Activated CD4-positive, alpha-beta T cell treated with anti-CD3 and anti-CD28 coated beads, Interleukin-2, amount 10 ng/mL, durations not matched to agents 7 days and 5 days (primary cell): ENCODE measurements at regions not wholly inside any gene's neighbourhood (a gene's known extent, or its start where the extent isn't known, plus 50 kb on each side); places are given as distances from the start of the nearest gene placed in this dataset.

Experiments
- CTCF ChIA-PET: fragments of 350-600 bp; sonication (Branson Sonifier 250); formaldehyde crosslinking; loops from one replicate; lab custom pipeline; 2021; ENCODE audit warnings: antibody characterized with exemption; lab: Charles Lee
- POLR2A ChIA-PET: fragments of 350-600 bp; sonication (Branson Sonifier 250); formaldehyde crosslinking; loops from one replicate; lab custom pipeline; 2021; ENCODE audit warnings: antibody characterized with exemption; lab: Charles Lee
- DNase-seq: peaks from one replicate; pipeline ENCODE4 v3.0.0-alpha.2; 2020
- H3K27ac Mint-ChIP-seq: one replicate; pipeline ENCODE4 v1.8.0; 2021; ENCODE audit warnings: mild to moderate bottlenecking, moderate library complexity, mixed read lengths
- H3K27me3 Mint-ChIP-seq: one replicate; pipeline ENCODE4 v1.8.0; 2021; ENCODE audit warnings: mixed read lengths
- H3K36me3 Mint-ChIP-seq: one replicate; pipeline ENCODE4 v1.8.0; 2021; ENCODE audit warnings: low read depth, mixed read lengths
- H3K4me1 Mint-ChIP-seq: one replicate; pipeline ENCODE4 v1.8.0; 2021; ENCODE audit warnings: mixed read lengths
- H3K4me3 Mint-ChIP-seq: one replicate; pipeline ENCODE4 v1.8.0; 2021; ENCODE audit warnings: mild to moderate bottlenecking, moderate library complexity, mixed read lengths
- H3K9me3 Mint-ChIP-seq: one replicate; pipeline ENCODE4 v1.8.0; 2021; ENCODE audit warnings: mixed read lengths

DNA sequence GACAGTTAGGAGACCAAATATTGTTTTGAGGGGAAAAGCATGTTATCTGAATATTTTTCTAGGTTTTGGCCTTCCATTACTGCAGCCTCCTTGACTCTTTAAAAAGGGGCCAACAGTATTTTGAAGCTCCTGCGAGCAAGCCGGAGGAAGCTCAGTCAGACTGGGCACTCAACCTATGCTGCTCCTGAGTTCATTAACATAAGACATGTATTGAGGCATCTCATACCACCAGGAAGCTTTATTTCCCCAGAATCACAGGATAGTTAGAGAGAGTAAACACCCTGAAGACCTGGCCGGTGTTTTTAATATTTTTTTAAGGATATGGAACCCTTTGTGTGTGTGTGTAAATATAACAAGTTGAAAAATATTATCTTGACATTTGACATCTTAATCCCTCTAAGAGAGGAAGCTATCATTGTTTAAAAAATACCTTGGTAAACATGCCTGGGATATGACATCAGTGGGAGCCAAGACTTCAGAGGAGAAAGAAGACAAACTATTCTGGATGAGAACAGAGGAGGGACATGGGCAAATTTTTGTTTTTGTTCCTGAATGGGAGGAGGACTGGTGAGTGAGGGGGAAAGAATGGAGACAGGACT lies 139.3 kb upstream of the SLIT3 start:
- no peak for DNase-seq
- no peak overlapping the region for H3K27ac Mint-ChIP-seq
- no peak overlapping the region for H3K4me3 Mint-ChIP-seq
- POLR2A ChIA-PET = no interaction called here
- H3K36me3 Mint-ChIP-seq = no peaks in the 10 kb centered on the region
- no peaks in the 10 kb centered on the region for H3K4me1 Mint-ChIP-seq
- no peaks in the 10 kb centered on the region for H3K9me3 Mint-ChIP-seq
- CTCF ChIA-PET = no interaction called here
- peaks cover 7% of the 10 kb centered on the region for H3K27me3 Mint-ChIP-seq

- Mint-ChIP-seq H3K4me3 (no peak overlapping the region), H3K4me1 (no peaks in the 10 kb centered on the region), H3K27me3 (peaks cover 7% of the 10 kb centered on the region), H3K27ac (no peak overlapping the region), H3K36me3 (no peaks in the 10 kb centered on the region), H3K9me3 (no peaks in the 10 kb centered on the region)
- DNase-seq = no peak
- CTCF ChIA-PET = no interaction called here
- POLR2A ChIA-PET = no interaction called here
These were observed 138.4 kb upstream of the SLIT3 start for GRCh38 chr5:169439362-169439761.

DNA sequence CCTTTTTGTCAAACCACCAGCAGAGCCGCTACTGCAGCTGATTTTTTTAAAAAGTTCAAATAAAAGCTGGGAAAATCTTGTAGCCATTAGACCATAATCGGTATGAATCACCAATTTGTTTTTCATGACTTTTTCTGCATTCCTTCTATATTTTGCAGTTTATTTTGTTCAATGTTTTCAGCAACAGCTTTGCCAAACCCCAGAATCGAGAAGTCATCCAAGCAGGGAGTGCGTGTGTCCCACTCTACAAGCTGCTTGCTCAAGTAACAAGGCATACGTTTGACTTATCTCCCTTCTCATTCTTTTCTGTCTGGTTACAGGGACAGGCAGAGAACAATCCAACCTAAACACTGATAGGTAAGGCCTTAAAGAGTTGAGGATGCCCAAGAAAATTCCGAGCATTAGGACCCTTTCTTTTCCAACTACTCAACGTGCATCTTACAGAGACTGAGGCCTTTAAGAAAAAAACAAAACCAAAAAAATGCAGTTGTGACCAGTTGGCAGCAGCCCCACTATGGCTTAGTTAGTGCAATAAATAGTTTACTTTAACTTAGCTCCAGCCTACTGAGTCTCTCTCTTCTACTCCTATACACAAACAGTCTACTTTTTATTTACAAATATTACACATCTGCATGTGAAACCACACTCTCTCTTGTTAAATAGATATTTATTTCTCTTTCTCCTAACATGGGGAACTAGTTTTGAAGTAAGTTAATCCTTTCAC lies 134.7 kb upstream of the SLIT3 start:
- H3K27me3 Mint-ChIP-seq = peaks cover 8% of the 10 kb centered on the region
- no peaks in the 10 kb centered on the region for H3K36me3 Mint-ChIP-seq
- no peaks in the 10 kb centered on the region for H3K4me1 Mint-ChIP-seq
- POLR2A ChIA-PET = no interaction called here
- DNase-seq = no peak
- H3K27ac Mint-ChIP-seq = no peak overlapping the region
- no peaks in the 10 kb centered on the region for H3K9me3 Mint-ChIP-seq
- CTCF ChIA-PET = no interaction called here
- H3K4me3 Mint-ChIP-seq = no peak overlapping the region

- Mint-ChIP-seq H3K4me1 (no peaks in the 10 kb centered on the region), H3K36me3 (no peaks in the 10 kb centered on the region), H3K9me3 (no peaks in the 10 kb centered on the region), H3K27ac (no peak overlapping the region), H3K27me3 (peaks cover 6% of the 10 kb centered on the region), H3K4me3 (no peak overlapping the region)
- CTCF ChIA-PET = interaction anchor here (0.5 kb wide), 1 partner anchor 77 kb away, joined by 5 read pairs; no protein-coding TSS in a partner anchor
- DNase-seq = no peak
- POLR2A ChIA-PET = no interaction called here
These were observed 132.3 kb upstream of the SLIT3 start for GRCh38 chr5:169433221-169433651.

DNA sequence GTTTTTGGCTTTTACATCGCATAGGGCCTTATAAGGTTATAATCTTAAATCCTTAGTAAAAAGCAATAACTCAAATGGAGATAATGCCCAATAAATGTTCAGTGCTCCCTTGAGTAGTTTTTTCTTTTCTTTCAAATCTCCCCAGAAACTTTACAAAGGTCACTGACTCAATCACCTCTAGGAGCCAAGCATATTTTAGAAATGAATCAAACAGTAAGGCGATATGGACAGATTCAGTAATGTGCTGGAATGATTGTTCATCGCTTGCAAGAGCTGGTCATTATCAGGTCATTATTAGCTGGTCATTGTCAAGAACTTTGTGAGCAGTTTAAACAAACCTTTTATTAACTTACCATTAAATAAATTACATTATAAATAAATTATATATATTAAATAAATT lies 130.4 kb upstream of the SLIT3 start:
- Mint-ChIP-seq H3K4me1 (no peaks in the 10 kb centered on the region), H3K27ac (no peak overlapping the region), H3K27me3 (peaks cover 2% of the 10 kb centered on the region), H3K4me3 (no peak overlapping the region), H3K36me3 (no peaks in the 10 kb centered on the region), H3K9me3 (no peaks in the 10 kb centered on the region)
- ChIA-PET CTCF (no interaction called here), POLR2A (no interaction called here)
- no peak for DNase-seq

DNA sequence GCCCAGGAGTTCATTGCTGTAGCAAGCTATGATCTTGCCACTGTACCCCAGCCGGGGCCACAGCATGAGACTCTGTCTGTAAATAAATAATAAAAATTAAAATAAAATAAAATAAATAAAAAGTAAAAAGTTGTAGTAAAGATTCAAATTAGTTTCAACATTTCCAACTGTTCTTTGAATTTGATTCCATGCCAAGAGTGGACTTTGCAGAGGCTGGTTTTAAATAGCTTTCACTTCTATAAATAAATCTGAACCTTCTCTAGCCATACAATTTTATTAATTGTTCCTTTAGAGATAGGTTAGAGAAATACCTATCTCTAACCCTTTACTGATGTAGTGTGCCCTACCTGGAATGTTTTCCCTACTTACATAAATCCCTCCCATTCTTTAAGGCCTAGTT lies 129.7 kb upstream of the SLIT3 start:
- Mint-ChIP-seq H3K36me3 (no peaks in the 10 kb centered on the region), H3K4me3 (no peak overlapping the region), H3K9me3 (no peaks in the 10 kb centered on the region), H3K4me1 (no peaks in the 10 kb centered on the region), H3K27ac (no peak overlapping the region), H3K27me3 (peaks cover 2% of the 10 kb centered on the region)
- ChIA-PET CTCF (no interaction called here), POLR2A (no interaction called here)
- no peak for DNase-seq

GRCh38 chr5:169429044-169429443 lies 128.1 kb upstream of the SLIT3 start:
- Mint-ChIP-seq H3K4me3 (no peak overlapping the region), H3K36me3 (no peaks in the 10 kb centered on the region), H3K9me3 (no peaks in the 10 kb centered on the region), H3K4me1 (no peaks in the 10 kb centered on the region), H3K27me3 (no peaks in the 10 kb centered on the region), H3K27ac (no peak overlapping the region)
- ChIA-PET POLR2A (no interaction called here), CTCF (no interaction called here)
- no peak for DNase-seq

DNA sequence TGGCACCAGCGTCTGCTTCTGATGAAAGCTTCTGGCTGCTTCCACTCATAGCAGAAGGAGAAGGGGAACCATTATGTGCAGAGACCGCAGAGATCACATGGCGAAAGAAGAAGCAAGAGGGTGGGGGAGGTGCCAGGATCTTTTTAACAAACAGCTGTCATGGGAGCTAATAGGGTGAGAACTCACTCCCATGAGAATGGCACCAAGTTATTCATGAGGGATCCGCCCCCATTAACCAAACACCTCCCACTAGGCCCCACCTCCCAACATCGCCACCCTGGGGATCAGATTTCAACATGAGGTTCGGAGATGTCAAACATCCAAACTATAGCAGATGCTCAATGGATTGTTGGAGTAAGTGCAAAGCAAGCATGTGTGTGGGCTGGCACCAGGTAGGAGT lies 125.8 kb upstream of the SLIT3 start:
- H3K36me3 Mint-ChIP-seq = no peaks in the 10 kb centered on the region
- no peak overlapping the region for H3K27ac Mint-ChIP-seq
- no peaks in the 10 kb centered on the region for H3K9me3 Mint-ChIP-seq
- DNase-seq = no peak
- no peaks in the 10 kb centered on the region for H3K4me1 Mint-ChIP-seq
- ChIA-PET POLR2A (no interaction called here), CTCF (no interaction called here)
- H3K27me3 Mint-ChIP-seq = peaks cover 2% of the 10 kb centered on the region
- no peak overlapping the region for H3K4me3 Mint-ChIP-seq

GRCh38 chr5:169424670-169425378 lies 123.9 kb upstream of the SLIT3 start:
- no peak for DNase-seq
- Mint-ChIP-seq H3K36me3 (no peaks in the 10 kb centered on the region), H3K4me1 (no peaks in the 10 kb centered on the region), H3K9me3 (no peaks in the 10 kb centered on the region), H3K4me3 (no peak overlapping the region), H3K27me3 (peaks cover 3% of the 10 kb centered on the region), H3K27ac (no peak overlapping the region)
- CTCF ChIA-PET = no interaction called here
- POLR2A ChIA-PET = no interaction called here

GRCh38 chr5:169424279-169424655 lies 123.3 kb upstream of the SLIT3 start:
- H3K27ac Mint-ChIP-seq = no peak overlapping the region
- no peaks in the 10 kb centered on the region for H3K4me1 Mint-ChIP-seq
- no peak overlapping the region for H3K4me3 Mint-ChIP-seq
- no peaks in the 10 kb centered on the region for H3K36me3 Mint-ChIP-seq
- no peak for DNase-seq
- H3K27me3 Mint-ChIP-seq = peaks cover 3% of the 10 kb centered on the region
- ChIA-PET CTCF (no interaction called here), POLR2A (no interaction called here)
- no peaks in the 10 kb centered on the region for H3K9me3 Mint-ChIP-seq

- H3K27me3 Mint-ChIP-seq = peaks cover 3% of the 10 kb centered on the region
- CTCF ChIA-PET = no interaction called here
- no peaks in the 10 kb centered on the region for H3K36me3 Mint-ChIP-seq
- DNase-seq = no peak
- no peak overlapping the region for H3K4me3 Mint-ChIP-seq
- no peaks in the 10 kb centered on the region for H3K4me1 Mint-ChIP-seq
- H3K9me3 Mint-ChIP-seq = no peaks in the 10 kb centered on the region
- H3K27ac Mint-ChIP-seq = no peak overlapping the region
- POLR2A ChIA-PET = no interaction called here
These were observed 122.8 kb upstream of the SLIT3 start for GRCh38 chr5:169423580-169424278.

- Mint-ChIP-seq H3K27ac (no peak overlapping the region), H3K36me3 (no peaks in the 10 kb centered on the region), H3K4me3 (no peak overlapping the region), H3K4me1 (no peaks in the 10 kb centered on the region), H3K9me3 (no peaks in the 10 kb centered on the region), H3K27me3 (peaks cover 3% of the 10 kb centered on the region)
- ChIA-PET POLR2A (no interaction called here), CTCF (no interaction called here)
- DNase-seq = no peak
These were observed 121.1 kb upstream of the SLIT3 start for GRCh38 chr5:169422087-169422486.

DNA sequence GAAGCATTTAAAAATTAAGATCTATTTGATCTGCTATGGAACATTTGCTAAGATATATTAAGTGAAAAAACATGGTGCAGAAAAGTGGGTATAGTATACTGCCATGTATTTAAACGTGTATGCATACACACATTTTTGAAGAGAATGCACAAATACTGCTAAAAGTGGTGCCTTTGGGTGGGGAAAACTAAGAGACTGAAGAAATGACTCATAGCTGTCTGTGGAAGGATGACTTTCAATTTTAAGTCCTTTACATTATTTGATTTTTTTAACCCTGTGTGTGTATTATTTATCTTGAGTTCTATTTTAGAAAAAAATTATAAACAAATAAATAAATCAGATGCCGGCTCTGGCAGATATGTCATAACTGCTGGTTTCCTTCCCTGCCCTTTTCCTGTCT lies 120.7 kb upstream of the SLIT3 start:
- ChIA-PET CTCF (no interaction called here), POLR2A (no interaction called here)
- Mint-ChIP-seq H3K9me3 (no peaks in the 10 kb centered on the region), H3K4me3 (no peak overlapping the region), H3K36me3 (no peaks in the 10 kb centered on the region), H3K27me3 (peaks cover 3% of the 10 kb centered on the region), H3K4me1 (no peaks in the 10 kb centered on the region), H3K27ac (no peak overlapping the region)
- DNase-seq = no peak
